Panc1 (cell line): ENCODE measurements at regions not wholly inside any gene's neighbourhood (a gene's known extent, or its start where the extent isn't known, plus 50 kb on each side); places are given as distances from the start of the nearest gene placed in this dataset.

Experiments
- ATAC-seq: fragments of 200-7000 bp; cut with Tn5 transposase; 2 replicates; pipeline ENCODE4 v1.9.1; 2020; ENCODE audit warnings: mild to moderate bottlenecking, moderate library complexity
- BruUV-seq: library from RNA; stranded (reverse); fragments of 400-500 nt; replicated peaks from 2 replicates; lab custom pipeline; 2021; lab: Mats Ljungman, UMichigan
- CTCF ChIA-PET: fragments of 300-600 bp; sonication (Branson Sonifier 250); formaldehyde crosslinking; loops from one replicate; lab custom pipeline; 2022; ENCODE audit warnings: antibody characterized with exemption; lab: Charles Lee
- POLR2A ChIA-PET: fragments of 300-600 bp; sonication (Branson Sonifier 250); formaldehyde crosslinking; loops from one replicate; lab custom pipeline; 2022; ENCODE audit warnings: antibody characterized with exemption; lab: Charles Lee
- DNase-seq: peaks from one replicate; pipeline ENCODE4 v3.0.0-alpha.2; 2010; ENCODE audit warnings: low read depth, low spot score
- H3K27ac ChIP-seq: 2 replicates; pipeline ENCODE4 v1.5.1; 2011; ENCODE audit warnings: mild to moderate bottlenecking, low read length, inconsistent platforms
- H3K27me3 ChIP-seq: fragments of 200-500 bp; sonication (Bioruptor generic); 2 replicates; pipeline ENCODE4 v1.6.0; 2014; ENCODE audit warnings: low read length, inconsistent platforms; ENCODE audit not compliant: control insufficient read depth, insufficient read depth
- H3K36me3 ChIP-seq: fragments of 200-500 bp; sonication (Bioruptor generic); 2 replicates; pipeline ENCODE4 v1.5.1; 2014; ENCODE audit warnings: inconsistent platforms, mild to moderate bottlenecking, low read length, moderate library complexity; ENCODE audit not compliant: control insufficient read depth, insufficient read depth
- H3K4me1 ChIP-seq: 2 replicates; pipeline ENCODE4 v1.5.1; 2011; ENCODE audit warnings: inconsistent platforms, mild to moderate bottlenecking, low read length, moderate library complexity; ENCODE audit not compliant: control insufficient read depth, insufficient read depth
- H3K4me3 ChIP-seq, 2 experiments: 2 replicates each; pipeline ENCODE4 v1.5.1; 2011 to 2012; ENCODE audit warnings: low read depth in 2 of 2, low read length in 2 of 2, mild to moderate bottlenecking in 2 of 2, inconsistent platforms in 1 of 2, moderate library complexity in 1 of 2
- H3K9me3 ChIP-seq: fragments of 200-500 bp; sonication (Bioruptor generic); 2 replicates; pipeline ENCODE4 v1.5.1; 2014; ENCODE audit warnings: low read depth, mild to moderate bottlenecking, inconsistent platforms, low read length, moderate library complexity; ENCODE audit not compliant: control insufficient read depth, insufficient read depth
- POLR2AphosphoS5 ChIP-seq: IDR thresholded peaks from 2 replicates; pipeline ENCODE4 v1.6.1; 2012; ENCODE audit warnings: mild to moderate bottlenecking, low read depth, low read length, moderate library complexity
- SIN3A ChIP-seq: IDR thresholded peaks from 2 replicates; pipeline ENCODE4 v1.6.1; 2012; ENCODE audit warnings: low read depth, mild to moderate bottlenecking, low read length, moderate library complexity, borderline replicate concordance; ENCODE audit not compliant: insufficient read depth
- TCF7L2 ChIP-seq: IDR thresholded peaks from 2 replicates; pipeline ENCODE4 v1.6.1; 2011; ENCODE audit warnings: mild to moderate bottlenecking, low read depth, low read length, inconsistent platforms
- in situ Hi-C: cut with HindIII; loops from 2 replicates; pipeline ENCODE4 v1.10.0; 2016; ENCODE audit warnings: low sequenced_read_pairs, low pct_unique_long_range_greater_than_20kb
- intact Hi-C: fragments of 100-400 bp; cut with micrococcal nuclease; formaldehyde crosslinking; loops from one replicate; pipeline ENCODE4 v1.10.0; 2022; ENCODE audit not compliant: unreplicated experiment
- TF ChIP-seq, protein P1 (sequence below): fragments of 450-650 bp; IDR thresholded peaks from 2 replicates; pipeline ENCODE4 v1.5.1; 2017; ENCODE audit warnings: mild to moderate bottlenecking
- TF ChIP-seq, protein P2 (sequence below), 2 experiments: IDR thresholded peaks; 2 replicates each; pipeline ENCODE4 v1.6.1; 2011 to 2012; ENCODE audit warnings: low read depth in 2 of 2, control low read depth in 1 of 2, low read length in 1 of 2, mild to moderate bottlenecking in 1 of 2, moderate library complexity in 1 of 2; ENCODE audit not compliant: insufficient read depth in 1 of 2

DNA sequence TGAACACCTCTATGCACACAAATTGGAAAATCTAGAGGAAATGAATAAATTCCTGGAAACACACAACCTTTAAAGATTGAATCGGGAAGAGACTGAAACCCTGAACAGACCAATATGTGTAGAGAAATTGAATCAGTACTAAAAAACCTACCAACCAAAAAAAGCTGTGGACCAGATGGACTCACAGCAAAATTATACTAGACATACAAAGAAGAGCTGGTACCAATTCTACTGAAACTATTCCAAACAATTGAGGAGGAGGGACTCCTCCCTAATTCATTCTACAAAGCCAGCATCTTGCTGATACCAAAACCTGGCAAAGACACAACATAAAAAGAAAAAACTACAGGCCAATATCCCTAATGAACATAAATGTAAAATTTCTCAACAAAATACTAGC is 54.4 kb upstream of the SEZ6L start:
- in situ Hi-C loops = no loop called here
- intact Hi-C loops = no loop called here
- ChIA-PET POLR2A (no interaction called here), CTCF (no interaction called here)
- no peak for TF ChIP-seq TCF7L2
- TF ChIP-seq, protein P1, sequence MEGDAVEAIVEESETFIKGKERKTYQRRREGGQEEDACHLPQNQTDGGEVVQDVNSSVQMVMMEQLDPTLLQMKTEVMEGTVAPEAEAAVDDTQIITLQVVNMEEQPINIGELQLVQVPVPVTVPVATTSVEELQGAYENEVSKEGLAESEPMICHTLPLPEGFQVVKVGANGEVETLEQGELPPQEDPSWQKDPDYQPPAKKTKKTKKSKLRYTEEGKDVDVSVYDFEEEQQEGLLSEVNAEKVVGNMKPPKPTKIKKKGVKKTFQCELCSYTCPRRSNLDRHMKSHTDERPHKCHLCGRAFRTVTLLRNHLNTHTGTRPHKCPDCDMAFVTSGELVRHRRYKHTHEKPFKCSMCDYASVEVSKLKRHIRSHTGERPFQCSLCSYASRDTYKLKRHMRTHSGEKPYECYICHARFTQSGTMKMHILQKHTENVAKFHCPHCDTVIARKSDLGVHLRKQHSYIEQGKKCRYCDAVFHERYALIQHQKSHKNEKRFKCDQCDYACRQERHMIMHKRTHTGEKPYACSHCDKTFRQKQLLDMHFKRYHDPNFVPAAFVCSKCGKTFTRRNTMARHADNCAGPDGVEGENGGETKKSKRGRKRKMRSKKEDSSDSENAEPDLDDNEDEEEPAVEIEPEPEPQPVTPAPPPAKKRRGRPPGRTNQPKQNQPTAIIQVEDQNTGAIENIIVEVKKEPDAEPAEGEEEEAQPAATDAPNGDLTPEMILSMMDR = no peak
- no peak for TF ChIP-seq SIN3A
- Histone ChIP-seq H3K36me3 (no peaks in the 10 kb centered on the region), H3K27ac (no peak overlapping the region), H3K27me3 (peaks cover 4% of the 10 kb centered on the region; the same call in 1 of the 2 replicates), H3K4me1 (no peaks in the 10 kb centered on the region), H3K9me3 (no peaks in the 10 kb centered on the region), H3K4me3 (no peak overlapping the region)
- no TSS peak for BruUV-seq
- ATAC-seq (no peak), DNase-seq (no peak)

GRCh38 chr22:26115266-26115665 is 54.0 kb upstream of the SEZ6L start:
- ATAC-seq = no peak
- BruUV-seq = no TSS peak

More at GRCh38 chr22:26115266-26115665, 54.0 kb upstream of the SEZ6L start:
- no peaks in the 10 kb centered on the region for H3K4me1 ChIP-seq
- TF ChIP-seq, protein P2, sequence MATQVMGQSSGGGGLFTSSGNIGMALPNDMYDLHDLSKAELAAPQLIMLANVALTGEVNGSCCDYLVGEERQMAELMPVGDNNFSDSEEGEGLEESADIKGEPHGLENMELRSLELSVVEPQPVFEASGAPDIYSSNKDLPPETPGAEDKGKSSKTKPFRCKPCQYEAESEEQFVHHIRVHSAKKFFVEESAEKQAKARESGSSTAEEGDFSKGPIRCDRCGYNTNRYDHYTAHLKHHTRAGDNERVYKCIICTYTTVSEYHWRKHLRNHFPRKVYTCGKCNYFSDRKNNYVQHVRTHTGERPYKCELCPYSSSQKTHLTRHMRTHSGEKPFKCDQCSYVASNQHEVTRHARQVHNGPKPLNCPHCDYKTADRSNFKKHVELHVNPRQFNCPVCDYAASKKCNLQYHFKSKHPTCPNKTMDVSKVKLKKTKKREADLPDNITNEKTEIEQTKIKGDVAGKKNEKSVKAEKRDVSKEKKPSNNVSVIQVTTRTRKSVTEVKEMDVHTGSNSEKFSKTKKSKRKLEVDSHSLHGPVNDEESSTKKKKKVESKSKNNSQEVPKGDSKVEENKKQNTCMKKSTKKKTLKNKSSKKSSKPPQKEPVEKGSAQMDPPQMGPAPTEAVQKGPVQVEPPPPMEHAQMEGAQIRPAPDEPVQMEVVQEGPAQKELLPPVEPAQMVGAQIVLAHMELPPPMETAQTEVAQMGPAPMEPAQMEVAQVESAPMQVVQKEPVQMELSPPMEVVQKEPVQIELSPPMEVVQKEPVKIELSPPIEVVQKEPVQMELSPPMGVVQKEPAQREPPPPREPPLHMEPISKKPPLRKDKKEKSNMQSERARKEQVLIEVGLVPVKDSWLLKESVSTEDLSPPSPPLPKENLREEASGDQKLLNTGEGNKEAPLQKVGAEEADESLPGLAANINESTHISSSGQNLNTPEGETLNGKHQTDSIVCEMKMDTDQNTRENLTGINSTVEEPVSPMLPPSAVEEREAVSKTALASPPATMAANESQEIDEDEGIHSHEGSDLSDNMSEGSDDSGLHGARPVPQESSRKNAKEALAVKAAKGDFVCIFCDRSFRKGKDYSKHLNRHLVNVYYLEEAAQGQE (IDR thresholded peaks at IDR 0.05; ENCODE audit: insufficient read depth in 1 of 2, low read depth in 2 of 2, low read length in 1 of 2) = no peak
- TF ChIP-seq POLR2AphosphoS5 (no peak), TCF7L2 (no peak), SIN3A (no peak)
- H3K36me3 ChIP-seq = no peaks in the 10 kb centered on the region
- intact Hi-C loops = no loop called here
- H3K4me3 ChIP-seq = no peak overlapping the region
- DNase-seq = no peak
- ChIA-PET CTCF (no interaction called here), POLR2A (no interaction called here)
- in situ Hi-C loops = no loop called here
- H3K9me3 ChIP-seq = no peaks in the 10 kb centered on the region
- peaks cover 4% of the 10 kb centered on the region; the same call in 1 of the 2 replicates for H3K27me3 ChIP-seq
- H3K27ac ChIP-seq = no peak overlapping the region
